ENCODE measurements at regions not wholly inside any gene's neighbourhood (a gene's known extent, or its start where the extent isn't known, plus 50 kb on each side); places are given as distances from the start of the nearest gene placed in this dataset.

DNA sequence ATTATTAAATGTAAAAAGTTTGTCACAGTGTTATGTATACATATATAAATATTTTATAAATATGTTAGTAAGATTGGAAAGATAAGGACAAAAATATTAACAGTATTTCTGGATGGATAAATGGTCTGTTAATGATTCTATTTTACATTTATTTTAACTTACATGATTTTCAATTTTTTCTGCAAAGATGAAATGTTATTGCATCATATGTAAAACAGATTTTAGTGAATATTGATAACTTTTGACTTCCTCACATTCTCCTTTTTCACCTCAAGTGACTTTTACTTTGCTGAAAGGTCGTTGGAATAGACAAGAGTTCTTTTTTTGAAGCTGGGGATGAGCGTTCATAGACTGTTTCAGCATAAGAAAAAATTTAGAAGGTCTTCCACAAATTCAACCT lies 1554.7 kb upstream of the TENM4 start:
- TF ChIP-seq, protein P1, sequence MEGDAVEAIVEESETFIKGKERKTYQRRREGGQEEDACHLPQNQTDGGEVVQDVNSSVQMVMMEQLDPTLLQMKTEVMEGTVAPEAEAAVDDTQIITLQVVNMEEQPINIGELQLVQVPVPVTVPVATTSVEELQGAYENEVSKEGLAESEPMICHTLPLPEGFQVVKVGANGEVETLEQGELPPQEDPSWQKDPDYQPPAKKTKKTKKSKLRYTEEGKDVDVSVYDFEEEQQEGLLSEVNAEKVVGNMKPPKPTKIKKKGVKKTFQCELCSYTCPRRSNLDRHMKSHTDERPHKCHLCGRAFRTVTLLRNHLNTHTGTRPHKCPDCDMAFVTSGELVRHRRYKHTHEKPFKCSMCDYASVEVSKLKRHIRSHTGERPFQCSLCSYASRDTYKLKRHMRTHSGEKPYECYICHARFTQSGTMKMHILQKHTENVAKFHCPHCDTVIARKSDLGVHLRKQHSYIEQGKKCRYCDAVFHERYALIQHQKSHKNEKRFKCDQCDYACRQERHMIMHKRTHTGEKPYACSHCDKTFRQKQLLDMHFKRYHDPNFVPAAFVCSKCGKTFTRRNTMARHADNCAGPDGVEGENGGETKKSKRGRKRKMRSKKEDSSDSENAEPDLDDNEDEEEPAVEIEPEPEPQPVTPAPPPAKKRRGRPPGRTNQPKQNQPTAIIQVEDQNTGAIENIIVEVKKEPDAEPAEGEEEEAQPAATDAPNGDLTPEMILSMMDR (IDR thresholded peaks at IDR 0.05; ENCODE audit: low read depth, low read length, poor library complexity, severe bottlenecking), result no peak
- no peak for TF ChIP-seq EZH2phosphoT487 (IDR thresholded peaks at IDR 0.05; ENCODE audit: borderline replicate concordance, low read length)
